NB4 (cell line): ENCODE measurements at regions not wholly inside any gene's neighbourhood (a gene's known extent, or its start where the extent isn't known, plus 50 kb on each side); places are given as distances from the start of the nearest gene placed in this dataset.

ENCODE experiments used
- CTCF ChIP-seq: IDR thresholded peaks from one replicate; pipeline ENCODE4 v1.5.1; 2012; ENCODE audit warnings: low read depth, low read length
- POLR2A ChIP-seq: IDR thresholded peaks from 2 replicates; pipeline ENCODE4 v1.6.1; 2011; ENCODE audit warnings: mild to moderate bottlenecking; ENCODE audit not compliant: insufficient read length; ENCODE audit errors: extremely low read depth

- TF ChIP-seq CTCF = no peak
- TF ChIP-seq POLR2A = no peak
Measured at GRCh38 chr9:30970812-30971211, 1413.6 kb upstream of the ACO1 start.
